B cell (primary cell): ENCODE measurements at regions not wholly inside any gene's neighbourhood (a gene's known extent, or its start where the extent isn't known, plus 50 kb on each side); places are given as distances from the start of the nearest gene placed in this dataset.

Source experiments
- CTCF ChIP-seq: fragments of 200-600 bp; IDR thresholded peaks from one replicate; pipeline ENCODE4 v1.8.0; 2022; ENCODE audit warnings: antibody characterized with exemption, mild to moderate bottlenecking
- EZH2 ChIP-seq: IDR thresholded peaks from 2 replicates; pipeline ENCODE4 v1.6.1; 2012; ENCODE audit warnings: borderline replicate concordance, low read depth, mild to moderate bottlenecking, moderate library complexity, low read length; ENCODE audit not compliant: insufficient read depth, poor library complexity, severe bottlenecking

- no peak for TF ChIP-seq EZH2
- no peak for TF ChIP-seq CTCF
Observed at GRCh38 chr1:163877016-163877415, 555.3 kb downstream of the NUF2 start.
